HUDEP-2 (cell line): ENCODE measurements at regions not wholly inside any gene's neighbourhood (a gene's known extent, or its start where the extent isn't known, plus 50 kb on each side); places are given as distances from the start of the nearest gene placed in this dataset.

Experiments used
- DNase-seq, 76 experiments: peaks; one replicate each; lab custom pipeline; 2025; ENCODE audit not compliant: unreplicated experiment in 76 of 76; lab: John Stamatoyannopoulos, UW

DNA sequence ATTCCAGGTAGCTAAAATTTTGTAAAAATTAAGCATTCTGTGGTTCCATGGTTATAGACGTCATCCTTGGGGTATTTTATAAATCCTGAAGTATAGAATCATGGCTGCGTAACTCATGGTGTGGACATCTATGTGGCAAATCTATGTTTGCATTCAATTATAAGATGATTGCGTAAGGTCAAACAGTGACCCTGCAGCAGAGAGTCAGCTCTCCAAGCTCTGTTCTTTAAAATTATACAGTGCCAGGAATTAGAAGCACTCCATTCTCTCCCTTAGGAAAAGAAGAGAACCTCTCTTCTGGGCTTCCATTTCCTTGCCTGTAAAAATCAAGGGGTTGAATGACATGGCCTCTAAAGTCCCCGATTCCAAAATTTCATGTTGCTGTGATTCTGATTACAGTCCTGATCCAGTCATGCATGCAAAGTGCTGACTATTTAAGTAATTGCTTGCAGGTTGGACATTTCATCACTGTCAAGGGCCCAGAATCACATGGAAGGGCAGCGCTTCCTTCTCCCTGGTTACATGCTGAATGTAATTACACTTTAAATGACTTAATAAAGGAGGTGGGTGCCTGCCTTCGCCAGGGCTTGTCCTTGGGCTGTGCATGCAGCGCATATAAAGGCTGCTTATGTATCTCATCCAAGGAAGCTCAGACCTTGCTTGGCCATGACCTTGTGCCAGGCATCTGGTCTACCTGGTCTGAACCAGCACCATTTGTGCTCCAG, 550.7 kb downstream of the TYW1 start:
- no peak for DNase-seq

DNA sequence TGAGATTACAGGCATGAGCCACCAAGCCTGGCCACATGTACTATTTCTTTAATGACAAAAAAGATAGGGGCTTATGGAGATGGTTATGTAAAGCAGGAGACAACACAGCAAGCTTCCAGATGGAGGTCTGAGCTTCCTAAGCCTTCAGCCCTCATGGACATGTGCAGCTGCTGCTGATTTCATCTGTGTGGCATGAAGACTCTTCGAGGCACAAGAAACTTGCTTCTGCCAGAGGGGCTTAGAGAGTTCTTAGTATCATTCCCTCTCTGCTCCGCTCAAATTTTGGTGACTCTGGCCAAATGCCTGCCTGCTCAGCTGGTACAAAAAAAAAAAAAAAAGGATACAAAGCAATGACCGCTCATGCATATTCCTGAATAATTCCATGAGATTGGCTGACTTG, 552.5 kb downstream of the TYW1 start:
- no peak for DNase-seq

GRCh38 chr7:67550801-67551436, 554.3 kb downstream of the TYW1 start:
- DNase-seq: no peak

GRCh38 chr7:67552738-67553137, 556.1 kb downstream of the TYW1 start:
- DNase-seq: no peak

- no peak for DNase-seq
Measured at GRCh38 chr7:67553378-67553777, 556.7 kb downstream of the TYW1 start.

DNA sequence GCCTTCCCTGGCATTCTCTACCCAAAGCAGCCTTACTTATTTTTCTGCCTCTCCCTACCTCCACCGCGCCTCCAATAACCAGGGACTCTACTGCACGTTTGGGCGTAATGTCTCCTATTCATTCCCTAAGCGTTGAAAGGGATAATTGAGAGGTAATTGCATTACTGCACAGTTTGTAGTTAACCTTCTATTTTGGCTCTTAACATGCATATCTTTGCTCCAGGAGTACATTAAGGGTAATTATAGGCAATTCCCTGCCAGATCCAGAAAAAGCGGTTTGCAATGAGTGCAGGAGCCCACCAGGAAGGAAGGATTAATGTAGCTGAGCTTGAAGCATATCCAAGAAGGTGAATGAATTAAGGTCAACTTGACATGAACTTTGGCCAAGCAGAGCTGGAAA, 558.4 kb downstream of the TYW1 start:
- no peak for DNase-seq

DNA sequence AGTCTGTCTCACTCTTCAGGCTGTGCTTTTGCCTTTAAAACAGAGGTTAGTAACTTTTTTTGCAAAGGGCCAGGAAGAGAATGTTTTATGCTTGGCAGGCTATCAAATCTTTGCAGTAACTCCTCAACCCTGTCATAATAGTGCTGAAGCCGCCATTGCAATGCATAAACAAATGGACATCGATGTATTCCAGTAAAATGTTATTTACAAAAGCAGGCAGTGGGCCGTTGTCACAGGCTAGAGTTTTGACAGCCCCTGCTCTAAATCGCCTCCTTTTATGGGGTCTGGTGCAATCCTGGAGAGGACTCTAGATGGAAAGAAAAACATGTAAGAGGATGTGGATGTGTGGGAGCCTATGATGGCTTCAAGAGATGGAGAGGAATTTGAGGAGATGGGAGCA, 568.3 kb downstream of the TYW1 start:
- no peak for DNase-seq

DNA sequence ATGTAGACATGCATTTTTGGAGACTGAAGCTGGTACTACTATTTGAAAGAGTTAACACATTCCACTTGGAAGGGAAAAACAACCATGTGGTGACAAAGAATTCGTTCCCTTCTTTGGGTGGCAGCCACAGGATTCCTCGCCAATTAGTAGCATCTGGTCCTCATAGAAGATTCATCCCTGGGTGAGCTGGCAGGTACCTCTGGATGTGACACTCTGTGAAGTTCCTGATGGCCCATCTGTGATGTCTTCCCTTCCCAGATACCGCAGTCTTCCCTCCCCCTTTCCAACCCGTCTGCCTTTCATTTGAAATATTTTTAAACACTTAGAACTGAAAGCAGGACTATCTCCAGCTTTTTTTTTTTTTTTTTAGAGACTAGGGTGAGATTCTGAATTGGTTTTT, 569.5 kb downstream of the TYW1 start:
- no peak for DNase-seq

- no peak for DNase-seq
Measured at GRCh38 chr7:67571026-67571545, 574.5 kb downstream of the TYW1 start.

DNA sequence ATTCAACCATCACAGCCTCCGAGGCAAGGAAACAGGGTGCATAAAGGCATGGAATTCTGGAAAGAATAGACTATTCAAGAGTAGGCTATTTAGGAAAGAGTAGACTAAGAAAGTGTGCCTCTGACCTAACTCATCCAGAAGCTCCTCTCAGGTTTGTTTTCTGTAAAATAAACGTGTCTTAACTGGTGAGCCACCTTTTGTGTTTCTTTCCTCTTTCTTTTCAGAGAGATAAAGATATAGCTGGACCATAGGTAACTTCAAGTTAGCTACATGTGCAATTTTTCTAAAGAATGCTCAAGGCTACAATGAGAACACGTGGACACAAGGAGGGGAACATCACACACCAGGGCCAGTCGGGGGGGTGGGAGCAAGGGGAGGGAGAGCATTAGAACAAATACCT, 577.0 kb downstream of the TYW1 start:
- no peak for DNase-seq

GRCh38 chr7:67588631-67589030, 592.0 kb downstream of the TYW1 start:
- no peak for DNase-seq

DNA sequence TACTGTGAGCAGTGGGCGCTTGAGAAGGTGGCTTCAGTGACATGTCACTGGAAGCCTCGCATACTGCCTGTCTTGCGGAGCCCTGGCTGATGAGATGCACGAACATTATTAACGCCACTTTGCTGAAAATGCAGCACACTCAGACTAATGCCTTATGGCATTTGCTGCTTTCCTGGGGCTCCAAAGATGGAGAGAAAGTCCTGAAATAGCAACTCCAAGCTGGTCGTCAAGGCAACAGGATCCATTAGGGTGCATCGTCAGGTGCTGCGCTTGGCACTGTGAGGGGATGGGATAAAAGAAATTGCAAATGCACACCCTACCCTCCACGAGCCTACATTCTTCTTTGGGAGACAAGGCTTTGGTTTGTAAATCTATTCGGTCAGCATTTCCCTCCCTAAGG, 592.5 kb downstream of the TYW1 start:
- no peak for DNase-seq

DNA sequence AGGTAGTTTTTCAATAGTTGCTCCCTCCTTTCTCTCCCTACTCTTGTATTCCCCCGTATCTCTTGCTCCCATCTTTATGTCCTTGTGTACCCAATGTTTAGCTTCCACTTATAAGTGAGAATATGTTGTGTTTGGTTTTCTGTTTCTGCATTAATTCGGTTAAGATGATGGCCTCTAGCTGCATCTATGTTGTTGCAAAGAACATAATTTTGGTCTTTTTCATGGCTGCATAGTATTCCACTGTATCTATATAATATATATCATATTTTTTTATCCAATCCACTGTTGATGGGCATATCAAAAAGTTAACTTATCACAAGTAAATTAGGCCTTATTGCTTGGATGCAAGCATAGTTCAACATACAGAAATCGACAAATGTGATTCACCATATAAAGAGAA, 594.0 kb downstream of the TYW1 start:
- no peak for DNase-seq

- DNase-seq: no peak
Measured at GRCh38 chr7:67593794-67594193, 597.2 kb downstream of the TYW1 start.

GRCh38 chr7:67595431-67596180, 599.0 kb downstream of the TYW1 start:
- no peak for DNase-seq

DNA sequence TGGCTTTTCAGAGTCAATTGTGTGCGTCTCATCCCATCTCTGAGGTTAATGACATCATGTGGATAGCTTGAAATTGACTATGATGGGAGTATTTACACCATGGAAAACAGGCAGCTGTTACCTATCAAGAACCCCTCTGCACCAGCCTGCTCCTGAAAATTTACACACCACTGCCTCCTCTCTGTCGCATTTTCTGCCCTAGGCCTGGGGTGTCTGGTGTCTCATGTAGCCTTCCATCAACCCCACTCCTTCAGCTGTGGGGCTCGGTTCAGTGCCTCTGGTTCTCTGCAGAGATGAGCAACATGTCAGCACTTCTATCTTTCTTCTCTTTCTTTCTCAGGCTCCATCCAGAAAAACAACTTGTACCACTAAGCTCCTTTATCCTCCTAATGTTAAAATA, 600.5 kb downstream of the TYW1 start:
- DNase-seq: no peak

DNA sequence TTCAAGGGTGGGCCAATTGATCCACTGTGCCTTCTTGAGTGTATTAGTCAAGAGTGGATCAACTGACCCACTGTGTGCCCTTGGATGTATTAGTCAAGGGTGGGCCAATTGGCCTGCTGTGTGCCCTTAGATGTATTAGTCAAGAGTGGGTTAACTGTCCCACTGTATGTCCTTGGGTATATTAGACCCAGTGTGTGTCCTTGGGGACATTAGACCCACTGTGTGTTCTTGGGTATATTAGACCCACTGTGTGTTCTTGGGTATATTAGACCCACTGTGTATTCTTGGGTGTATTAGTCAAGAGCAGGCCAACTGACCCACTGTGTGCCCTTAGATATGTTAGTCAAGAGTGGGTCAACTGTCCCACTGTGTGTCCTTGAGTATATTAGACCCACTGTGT, 601.8 kb downstream of the TYW1 start:
- DNase-seq: no peak

DNA sequence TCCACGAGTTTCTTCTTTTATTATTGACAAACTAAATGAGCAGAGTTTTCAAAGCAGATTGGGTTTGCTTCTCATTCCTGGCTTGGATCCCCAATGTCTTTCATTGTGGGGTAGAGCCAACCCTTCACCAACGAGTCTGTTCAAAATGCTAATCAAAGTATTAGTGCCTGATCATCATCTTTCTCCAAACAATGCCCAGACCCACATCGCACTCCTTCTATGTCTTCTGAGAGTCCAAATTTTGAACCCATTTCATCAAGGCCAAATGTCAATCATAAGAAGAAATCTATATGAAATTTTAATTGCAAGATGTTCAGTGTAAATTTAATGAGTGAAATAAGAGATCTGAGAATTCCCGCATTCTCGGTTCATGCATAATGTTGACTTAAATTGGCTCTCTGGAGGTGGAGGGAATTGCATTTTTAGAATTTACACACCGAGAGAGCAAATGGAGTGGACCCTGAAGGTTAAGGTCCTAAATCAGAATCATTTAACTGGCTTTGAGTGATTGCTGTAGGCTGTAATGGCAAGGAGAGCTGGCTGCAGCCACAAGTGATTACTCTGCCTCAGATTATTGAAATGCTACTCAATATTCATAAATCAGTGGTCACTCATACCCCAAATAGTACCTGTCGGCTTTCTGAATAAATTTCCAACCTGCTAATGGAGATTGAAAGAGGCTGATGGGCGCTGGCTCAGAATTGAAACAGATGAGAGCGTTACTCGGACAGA, 602.9 kb downstream of the TYW1 start:
- no peak for DNase-seq

DNA sequence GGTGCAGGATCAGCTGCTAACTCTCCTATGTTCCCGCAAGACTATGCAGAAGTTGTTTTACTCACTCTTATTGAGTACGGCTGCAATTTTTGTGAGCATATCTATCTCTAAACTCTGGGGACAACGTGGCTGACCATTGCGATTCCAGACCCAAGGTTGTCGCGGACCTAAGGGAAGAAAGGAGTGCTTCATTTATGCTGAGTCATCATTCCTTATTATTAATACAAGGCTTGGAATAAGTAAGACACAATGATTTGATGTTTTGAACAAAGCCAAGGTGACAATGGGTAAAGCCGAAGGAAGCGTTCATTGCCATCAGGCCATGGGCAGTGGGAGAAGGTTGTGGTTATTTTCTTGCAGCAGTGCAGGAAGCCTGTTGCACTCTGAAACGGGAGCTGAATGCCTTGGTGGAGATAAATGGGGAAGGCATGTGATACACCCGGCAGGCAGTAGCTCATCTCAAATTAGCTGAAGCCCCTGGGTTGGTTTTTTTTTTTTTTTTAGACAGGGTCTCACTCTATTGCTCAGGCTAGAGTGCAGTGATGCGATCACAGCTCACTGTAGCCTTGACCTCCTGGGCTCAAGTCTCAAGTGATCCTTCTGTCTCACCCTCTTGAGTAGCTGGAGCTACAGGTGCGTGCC, 605.7 kb downstream of the TYW1 start:
- no peak for DNase-seq
